Sigmoid colon (tissue), 4 donors: ENCODE measurements at regions not wholly inside any gene's neighbourhood (a gene's known extent, or its start where the extent isn't known, plus 50 kb on each side); places are given as distances from the start of the nearest gene placed in this dataset.

ENCODE experiments used
- CTCF ChIP-seq, 4 experiments: fragments of 450-650 bp in 3 of 4; fragments of 200-600 bp in 1 of 4; IDR thresholded peaks; one replicate each; pipeline ENCODE4 v1.5.1; 2016 to 2019; ENCODE audit warnings: antibody characterized with exemption in 4 of 4, mild to moderate bottlenecking in 3 of 4, moderate library complexity in 2 of 4
- POLR2AphosphoS5 ChIP-seq, 4 donors: sonication (generic); formaldehyde crosslinking; IDR thresholded peaks; one replicate each; pipeline ENCODE4 v1.6.1; 2017; ENCODE audit warnings: antibody characterized with exemption in 4 of 4

- TF ChIP-seq CTCF (IDR thresholded peaks at IDR 0.05) (no peak), POLR2AphosphoS5 (IDR thresholded peaks at IDR 0.05) (no peak)
Measured at GRCh38 chr21:37987668-37988067, 71.4 kb upstream of the KCNJ6 start.
